Endothelial cell of umbilical vein (primary cell): ENCODE measurements at regions not wholly inside any gene's neighbourhood (a gene's known extent, or its start where the extent isn't known, plus 50 kb on each side); places are given as distances from the start of the nearest gene placed in this dataset.

Source experiments
- BruUV-seq: library from RNA; stranded (reverse); fragments of 400-500 nt; replicated peaks from 2 replicates; lab custom pipeline; 2021; lab: Mats Ljungman, UMichigan
- CTCF ChIA-PET: fragments of 300-600, 350-600 bp; sonication (Branson Sonifier 250); formaldehyde crosslinking; loops from one replicate; lab custom pipeline; 2021; ENCODE audit warnings: antibody characterized with exemption, inconsistent platforms; lab: Charles Lee
- POLR2A ChIA-PET: fragments of 300-600, 350-600 bp; sonication (Branson Sonifier 250); formaldehyde crosslinking; loops from one replicate; lab custom pipeline; 2021; ENCODE audit warnings: antibody characterized with exemption, inconsistent platforms; lab: Charles Lee
- DNase-seq: peaks from one replicate; pipeline ENCODE4 v3.0.0-alpha.2; 2011; ENCODE audit warnings: low read depth, low spot score
- FAIRE-seq: peaks from 2 replicates; lab custom pipeline; 2011; peaks lifted over from hg19 to GRCh38; lab: Jason Lieb, UNC
- H2AFZ ChIP-seq: 2 replicates; pipeline ENCODE4 v1.6.0; 2012; ENCODE audit warnings: low read depth, low read length, control low read depth, inconsistent platforms
- H3K27ac ChIP-seq: 2 replicates; pipeline ENCODE4 v1.5.1; 2011; ENCODE audit warnings: low read depth, mild to moderate bottlenecking, control low read depth, low read length, moderate library complexity; ENCODE audit not compliant: insufficient read depth
- H3K27me3 ChIP-seq, 2 experiments: 2 replicates each; pipeline versions ENCODE4 v1.6.0 to v1.6.1; 2011; ENCODE audit warnings: low read length in 2 of 2, mixed read lengths in 1 of 2; ENCODE audit not compliant: control insufficient read depth in 2 of 2, insufficient read depth in 2 of 2
- H3K36me3 ChIP-seq, 2 experiments: 2 replicates in 1 of 2; 3 replicates in 1 of 2; pipeline ENCODE4 v1.5.1; 2011; ENCODE audit warnings: low read length in 2 of 2, mild to moderate bottlenecking in 1 of 2, moderate library complexity in 1 of 2; ENCODE audit not compliant: control insufficient read depth in 2 of 2, insufficient read depth in 2 of 2; ENCODE audit errors: extremely low read depth in 1 of 2
- H3K4me1 ChIP-seq: 3 replicates; pipeline ENCODE4 v1.5.1; 2011; ENCODE audit warnings: mild to moderate bottlenecking, low read length; ENCODE audit not compliant: control insufficient read depth, insufficient read depth; ENCODE audit errors: extremely low read depth
- H3K4me2 ChIP-seq: 2 replicates; pipeline ENCODE4 v1.6.1; 2011; ENCODE audit warnings: low read length, control low read depth, mixed read lengths; ENCODE audit not compliant: insufficient read depth
- H3K4me3 ChIP-seq, 3 experiments: fragments of 200-600 bp in 1 of 3; sonication (generic), shearing (Covaris generic) in 1 of 3; replicated peaks in 1 of 3; 2 replicates each; pipeline ENCODE4 v1.5.1; 2011 to 2016; ENCODE audit warnings: control low read depth in 3 of 3, low read length in 3 of 3, mild to moderate bottlenecking in 2 of 3, inconsistent platforms in 1 of 3, low read depth in 1 of 3, moderate library complexity in 1 of 3; ENCODE audit not compliant: insufficient read depth in 1 of 3
- H3K79me2 ChIP-seq: 2 replicates; pipeline ENCODE4 v1.6.0; 2012; ENCODE audit warnings: low read length, inconsistent platforms; ENCODE audit not compliant: control insufficient read depth, insufficient read depth
- H3K9ac ChIP-seq: replicated peaks from 2 replicates; pipeline ENCODE3; 2011; ENCODE audit warnings: low read length, control low read depth; ENCODE audit not compliant: insufficient read depth; ENCODE audit errors: extremely low read depth
- H3K9me1 ChIP-seq: replicated peaks from 3 replicates; pipeline ENCODE4 v1.6.0; 2011; ENCODE audit warnings: mild to moderate bottlenecking, low read length; ENCODE audit not compliant: control insufficient read depth, insufficient read depth; ENCODE audit errors: extremely low read depth
- H3K9me3 ChIP-seq: replicated peaks from 2 replicates; pipeline ENCODE4 v1.5.1; 2012; ENCODE audit warnings: low read length, inconsistent platforms; ENCODE audit not compliant: control insufficient read depth, insufficient read depth
- H4K20me1 ChIP-seq: replicated peaks from 2 replicates; pipeline ENCODE3; 2011; ENCODE audit warnings: mild to moderate bottlenecking, low read length; ENCODE audit not compliant: control insufficient read depth, insufficient read depth; ENCODE audit errors: extremely low read depth
- EZH2 ChIP-seq: IDR thresholded peaks from 2 replicates; pipeline ENCODE4 v1.6.1; 2012; ENCODE audit warnings: borderline replicate concordance, low read depth, mild to moderate bottlenecking, moderate library complexity, low read length, inconsistent platforms; ENCODE audit not compliant: severe bottlenecking
- FOS ChIP-seq: IDR thresholded peaks from 2 replicates; pipeline ENCODE4 v1.6.1; 2011; ENCODE audit warnings: mild to moderate bottlenecking, low read length, moderate library complexity, borderline replicate concordance; ENCODE audit not compliant: insufficient read depth
- GATA2 ChIP-seq: IDR thresholded peaks from 2 replicates; pipeline ENCODE4 v1.7.0; 2011; ENCODE audit warnings: low read depth, mild to moderate bottlenecking, moderate library complexity, mixed read lengths, low read length; ENCODE audit not compliant: insufficient read length, insufficient read depth
- JUN ChIP-seq: IDR thresholded peaks from 2 replicates; pipeline ENCODE4 v1.6.1; 2011; ENCODE audit warnings: borderline replicate concordance, low read depth; ENCODE audit not compliant: insufficient read length, insufficient read depth
- MYC ChIP-seq: IDR thresholded peaks from one replicate; pipeline ENCODE4 v1.6.1; 2011; ENCODE audit warnings: mild to moderate bottlenecking, low read depth, low read length
- POLR2A ChIP-seq: IDR thresholded peaks from 2 replicates; pipeline ENCODE4 v1.6.1; 2012; ENCODE audit warnings: low read depth, mild to moderate bottlenecking, control low read depth, low read length
- POLR2AphosphoS5 ChIP-seq: IDR thresholded peaks from 2 replicates; pipeline ENCODE4 v1.6.1; 2012; ENCODE audit warnings: low read depth, mild to moderate bottlenecking, control low read depth, low read length, moderate library complexity; ENCODE audit not compliant: insufficient read depth
- dilution Hi-C: fragments of 300-500 bp; cut with MboI; formaldehyde crosslinking; loops from one replicate; pipeline ENCODE4 v1.15.0; 2019; ENCODE audit warnings: low sequenced_read_pairs; ENCODE audit not compliant: extremely low pct_ligation_motif_present
- intact Hi-C: fragments of 100-400 bp; cut with micrococcal nuclease; formaldehyde crosslinking; loops from one replicate; pipeline ENCODE4 v1.10.0; 2022
- TF ChIP-seq, protein P1 (sequence below), 2 donors: IDR thresholded peaks; 1 replicate in 1 of 2; 2 replicates in 1 of 2; pipeline ENCODE4 v1.5.1; 2011; ENCODE audit warnings: low read length in 2 of 2, mild to moderate bottlenecking in 2 of 2, moderate library complexity in 2 of 2, control low read depth in 1 of 2, inconsistent platforms in 1 of 2, low read depth in 1 of 2; ENCODE audit not compliant: insufficient read depth in 1 of 2; ENCODE audit errors: extremely low read depth in 1 of 2
- TF ChIP-seq, protein P2 (sequence below): IDR thresholded peaks from 2 replicates; pipeline ENCODE4 v1.6.1; 2011; ENCODE audit not compliant: insufficient read depth, insufficient read length

DNA sequence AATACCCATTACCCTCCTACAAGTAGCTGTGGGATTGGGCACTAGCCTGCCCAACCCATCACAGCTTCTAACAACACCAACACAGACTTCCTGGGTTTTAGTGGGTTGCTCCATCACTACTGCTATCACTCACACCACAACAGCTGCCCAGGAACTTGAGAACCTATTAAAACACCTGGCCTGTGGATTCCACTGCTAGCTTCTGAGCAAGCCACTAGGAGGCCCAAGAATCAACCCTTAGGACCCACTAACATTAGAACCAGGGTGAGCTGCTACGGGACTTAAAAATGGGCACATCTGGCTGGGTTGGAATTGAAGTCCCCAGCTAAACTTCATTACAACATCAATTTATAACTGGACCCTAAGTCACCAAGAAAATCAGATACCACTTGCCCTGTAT, 113.2 kb upstream of the TP63 start:
- Histone ChIP-seq H3K4me2 (no peak overlapping the region), H3K4me3 (no peak overlapping the region), H4K20me1 (no peaks in the 10 kb centered on the region), H3K4me1 (no peaks in the 10 kb centered on the region), H3K9me3 (no peaks in the 10 kb centered on the region), H3K27me3 (no peaks in the 10 kb centered on the region), H3K36me3 (no peaks in the 10 kb centered on the region), H3K9me1 (no peaks in the 10 kb centered on the region), H3K27ac (no peak overlapping the region), H2AFZ (no peak overlapping the region), H3K79me2 (no peaks in the 10 kb centered on the region), H3K9ac (no peak overlapping the region)
- no TSS peak for BruUV-seq
- TF ChIP-seq FOS (no peak), MYC (no peak), JUN (no peak), GATA2 (no peak), EZH2 (no peak), POLR2AphosphoS5 (no peak), POLR2A (no peak)
- TF ChIP-seq, protein P1, sequence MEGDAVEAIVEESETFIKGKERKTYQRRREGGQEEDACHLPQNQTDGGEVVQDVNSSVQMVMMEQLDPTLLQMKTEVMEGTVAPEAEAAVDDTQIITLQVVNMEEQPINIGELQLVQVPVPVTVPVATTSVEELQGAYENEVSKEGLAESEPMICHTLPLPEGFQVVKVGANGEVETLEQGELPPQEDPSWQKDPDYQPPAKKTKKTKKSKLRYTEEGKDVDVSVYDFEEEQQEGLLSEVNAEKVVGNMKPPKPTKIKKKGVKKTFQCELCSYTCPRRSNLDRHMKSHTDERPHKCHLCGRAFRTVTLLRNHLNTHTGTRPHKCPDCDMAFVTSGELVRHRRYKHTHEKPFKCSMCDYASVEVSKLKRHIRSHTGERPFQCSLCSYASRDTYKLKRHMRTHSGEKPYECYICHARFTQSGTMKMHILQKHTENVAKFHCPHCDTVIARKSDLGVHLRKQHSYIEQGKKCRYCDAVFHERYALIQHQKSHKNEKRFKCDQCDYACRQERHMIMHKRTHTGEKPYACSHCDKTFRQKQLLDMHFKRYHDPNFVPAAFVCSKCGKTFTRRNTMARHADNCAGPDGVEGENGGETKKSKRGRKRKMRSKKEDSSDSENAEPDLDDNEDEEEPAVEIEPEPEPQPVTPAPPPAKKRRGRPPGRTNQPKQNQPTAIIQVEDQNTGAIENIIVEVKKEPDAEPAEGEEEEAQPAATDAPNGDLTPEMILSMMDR (IDR thresholded peaks at IDR 0.05; ENCODE audit: extremely low read depth in 1 of 2, insufficient read depth in 1 of 2, low read depth in 1 of 2, low read length in 2 of 2): no peak
- TF ChIP-seq, protein P2, sequence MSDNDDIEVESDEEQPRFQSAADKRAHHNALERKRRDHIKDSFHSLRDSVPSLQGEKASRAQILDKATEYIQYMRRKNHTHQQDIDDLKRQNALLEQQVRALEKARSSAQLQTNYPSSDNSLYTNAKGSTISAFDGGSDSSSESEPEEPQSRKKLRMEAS: no peak
- DNase-seq (no peak), FAIRE-seq (no peak)
- ChIA-PET CTCF (no interaction called here), POLR2A (no interaction called here)
- dilution Hi-C loops: no loop called here
- intact Hi-C loops: no loop called here
